ENCODE measurements at regions not wholly inside any gene's neighbourhood (a gene's known extent, or its start where the extent isn't known, plus 50 kb on each side); places are given as distances from the start of the nearest gene placed in this dataset.
A peak's percentile ranks its signal among the peaks of the same experiment; 100 is the strongest.

DNA sequence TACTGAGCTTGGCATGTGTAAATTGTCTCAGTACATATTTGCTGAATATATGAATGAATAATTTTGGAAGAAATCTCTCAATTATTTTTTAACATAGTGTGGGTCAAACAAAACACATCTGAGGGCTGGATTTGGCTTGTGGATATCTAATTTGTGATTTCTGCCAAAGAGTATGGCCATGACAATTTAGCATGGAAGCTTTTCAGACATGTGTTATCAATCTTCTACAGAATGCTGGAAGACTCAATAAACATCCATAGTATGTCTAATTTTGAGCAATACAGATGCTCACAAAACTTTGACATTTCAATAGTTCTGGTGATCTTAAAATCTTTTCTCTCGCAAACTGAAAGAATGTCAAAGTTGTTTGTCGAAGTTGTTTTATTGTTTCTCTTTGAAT is 214.1 kb upstream of the ANKH start:
- no peak for DNase-seq
- Histone ChIP-seq H3K27me3 (ENCODE audit: control insufficient read depth in 1 of 2, insufficient read depth in 2 of 2, low read length in 1 of 2) (no peaks in the 10 kb centered on the region), H3K36me3 (ENCODE audit: control insufficient read depth in 1 of 2, insufficient read depth in 2 of 2, low read length in 1 of 2) (no peaks in the 10 kb centered on the region), H3K4me3 (ENCODE audit: low read length in 2 of 2) (no peak overlapping the region), H3K9me3 (ENCODE audit: control insufficient read depth, low read length) (no peaks in the 10 kb centered on the region), H3K4me1 (ENCODE audit: control insufficient read depth in 1 of 2, insufficient read depth in 2 of 2, low read length in 2 of 2) (peaks cover 0 to 3% of the 10 kb centered on the region in 2 donors), H3K27ac (ENCODE audit: low read depth in 1 of 2, low read length in 2 of 2) (no peak overlapping the region)
- 67 to 83% methylated on average over 2 of the region's 2 CpGs for WGBS, 2 donors
- ATAC-seq (ENCODE audit: low FRiP score), result no peak
- intact Hi-C loops (cut with DNase I), result no loop called here

DNA sequence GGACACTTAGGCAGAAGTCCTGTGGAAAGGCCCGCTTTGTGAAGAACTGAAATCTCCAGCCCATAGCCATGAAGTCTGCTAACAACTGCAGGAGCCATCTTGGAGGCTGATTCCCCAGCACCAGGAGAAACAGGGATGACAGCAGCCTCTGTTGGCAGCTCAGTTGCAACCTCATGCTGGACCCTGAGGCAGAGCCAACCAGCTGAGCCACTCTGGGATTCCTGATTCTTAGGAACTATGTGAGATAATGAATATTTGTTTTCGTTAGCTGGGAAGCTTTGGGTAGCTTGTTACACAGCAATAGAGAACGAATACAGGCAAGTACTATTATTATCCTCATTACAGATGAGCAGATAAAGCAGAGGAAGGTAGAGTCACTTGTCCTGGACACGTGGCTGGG is 210.5 kb upstream of the ANKH start:
- WGBS, 2 donors, result 81 to 85% methylated on average over 4 of the region's 4 CpGs
- Histone ChIP-seq H3K27me3 (ENCODE audit: control insufficient read depth in 1 of 2, insufficient read depth in 2 of 2, low read length in 1 of 2) (no peaks in the 10 kb centered on the region), H3K36me3 (ENCODE audit: control insufficient read depth in 1 of 2, insufficient read depth in 2 of 2, low read length in 1 of 2) (no peaks in the 10 kb centered on the region), H3K9me3 (ENCODE audit: control insufficient read depth, low read length) (no peaks in the 10 kb centered on the region), H3K4me1 (ENCODE audit: control insufficient read depth in 1 of 2, insufficient read depth in 2 of 2, low read length in 2 of 2) (peaks cover 0 to 3% of the 10 kb centered on the region in 2 donors), H3K27ac (ENCODE audit: low read depth in 1 of 2, low read length in 2 of 2) (no peak overlapping the region), H3K4me3 (ENCODE audit: low read length in 2 of 2) (no peak overlapping the region)
- ATAC-seq (ENCODE audit: low FRiP score), result no peak
- intact Hi-C loops (cut with DNase I), result no loop called here
- DNase-seq, result no peak

- Histone ChIP-seq H3K27ac (ENCODE audit: low read depth in 1 of 2, low read length in 2 of 2) (peak overlapping the region in 1 of 2 donors; percentile 74), H3K4me1 (ENCODE audit: control insufficient read depth in 1 of 2, insufficient read depth in 2 of 2, low read length in 2 of 2) (no peaks in the 10 kb centered on the region), H3K36me3 (ENCODE audit: control insufficient read depth in 1 of 2, insufficient read depth in 2 of 2, low read length in 1 of 2) (peaks cover 0 to 3% of the 10 kb centered on the region in 2 donors), H3K27me3 (ENCODE audit: control insufficient read depth in 1 of 2, insufficient read depth in 2 of 2, low read length in 1 of 2) (no peaks in the 10 kb centered on the region), H3K9me3 (ENCODE audit: control insufficient read depth, low read length) (no peaks in the 10 kb centered on the region), H3K4me3 (ENCODE audit: low read length in 2 of 2) (no peak overlapping the region)
- DNase-seq (no peak), ATAC-seq (ENCODE audit: low FRiP score) (peak; percentile 64)
- WGBS, 2 donors, result 6 to 7% methylated on average over 1 of the region's 1 CpG
- intact Hi-C loops (cut with DNase I), result no loop called here
Observed at GRCh38 chr5:15080219-15080618, 208.6 kb upstream of the ANKH start.

- Histone ChIP-seq H3K4me1 (ENCODE audit: control insufficient read depth in 1 of 2, insufficient read depth in 2 of 2, low read length in 2 of 2) (peaks cover 2 to 3% of the 10 kb centered on the region in 2 donors), H3K27me3 (ENCODE audit: control insufficient read depth in 1 of 2, insufficient read depth in 2 of 2, low read length in 1 of 2) (no peaks in the 10 kb centered on the region), H3K27ac (ENCODE audit: low read depth in 1 of 2, low read length in 2 of 2) (peak overlapping the region; percentile 54 to 74), H3K4me3 (ENCODE audit: low read length in 2 of 2) (no peak overlapping the region), H3K36me3 (ENCODE audit: control insufficient read depth in 1 of 2, insufficient read depth in 2 of 2, low read length in 1 of 2) (peaks cover 0 to 3% of the 10 kb centered on the region in 2 donors), H3K9me3 (ENCODE audit: control insufficient read depth, low read length) (no peaks in the 10 kb centered on the region)
- DNase-seq (no peak), ATAC-seq (ENCODE audit: low FRiP score) (peak; percentile 23)
- 9 to 21% methylated on average over 3 of the region's 3 CpGs for WGBS, 2 donors
- intact Hi-C loops (cut with DNase I), result loop anchor here in 1 of 2 donors (1.0 kb wide), 1 partner anchor 58 kb away; no protein-coding TSS in a partner anchor
Observed at GRCh38 chr5:15079566-15079965, 208.0 kb upstream of the ANKH start.

DNA sequence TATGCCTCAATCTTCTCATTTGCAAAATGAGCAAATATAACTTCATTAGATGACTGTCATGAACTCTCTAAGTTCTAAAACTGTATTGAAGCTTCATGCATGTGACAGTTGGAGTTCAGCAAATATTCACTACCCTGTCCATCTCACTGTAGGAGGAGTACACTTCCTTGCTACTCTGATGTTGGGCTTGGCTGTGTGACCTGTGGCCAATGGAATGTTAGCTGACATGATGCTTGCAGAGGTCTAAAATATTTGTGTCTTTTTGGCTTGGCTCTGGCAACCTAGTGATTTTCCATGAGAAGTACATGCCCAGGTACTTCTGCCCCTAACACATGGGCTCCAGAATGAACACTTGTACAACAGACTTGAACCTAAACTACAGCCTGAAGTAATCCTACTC is 203.1 kb upstream of the ANKH start:
- H3K27ac ChIP-seq (ENCODE audit: low read depth in 1 of 2, low read length in 2 of 2), result no peak overlapping the region
- DNase-seq (no peak), ATAC-seq (ENCODE audit: low FRiP score) (no peak)
- peaks cover 2 to 4% of the 10 kb centered on the region in 2 donors for H3K4me1 ChIP-seq (ENCODE audit: control insufficient read depth in 1 of 2, insufficient read depth in 2 of 2, low read length in 2 of 2)
- no peak overlapping the region for H3K4me3 ChIP-seq (ENCODE audit: low read length in 2 of 2)
- no peaks in the 10 kb centered on the region for H3K27me3 ChIP-seq (ENCODE audit: control insufficient read depth in 1 of 2, insufficient read depth in 2 of 2, low read length in 1 of 2)
- H3K9me3 ChIP-seq (ENCODE audit: control insufficient read depth, low read length), result no peaks in the 10 kb centered on the region
- intact Hi-C loops (cut with DNase I), result no loop called here
- H3K36me3 ChIP-seq (ENCODE audit: control insufficient read depth in 1 of 2, insufficient read depth in 2 of 2, low read length in 1 of 2), result peaks cover 0 to 3% of the 10 kb centered on the region in 2 donors

GRCh38 chr5:15073453-15073852 is 201.9 kb upstream of the ANKH start:
- ATAC-seq (ENCODE audit: low FRiP score) (no peak), DNase-seq (no peak)
- Histone ChIP-seq H3K27ac (ENCODE audit: low read depth in 1 of 2, low read length in 2 of 2) (no peak overlapping the region), H3K9me3 (ENCODE audit: control insufficient read depth, low read length) (no peaks in the 10 kb centered on the region), H3K4me3 (ENCODE audit: low read length in 2 of 2) (no peak overlapping the region), H3K4me1 (ENCODE audit: control insufficient read depth in 1 of 2, insufficient read depth in 2 of 2, low read length in 2 of 2) (peaks cover 2 to 4% of the 10 kb centered on the region in 2 donors), H3K36me3 (ENCODE audit: control insufficient read depth in 1 of 2, insufficient read depth in 2 of 2, low read length in 1 of 2) (peaks cover 0 to 3% of the 10 kb centered on the region in 2 donors), H3K27me3 (ENCODE audit: control insufficient read depth in 1 of 2, insufficient read depth in 2 of 2, low read length in 1 of 2) (no peaks in the 10 kb centered on the region)
- WGBS, 2 donors, result 92 to 93% methylated on average over 3 of the region's 3 CpGs
- intact Hi-C loops (cut with DNase I), result no loop called here

- no peak for DNase-seq
- intact Hi-C loops (cut with DNase I), result no loop called here
- H3K4me3 ChIP-seq (ENCODE audit: low read length in 2 of 2), result no peak overlapping the region
- no peaks in the 10 kb centered on the region for H3K27me3 ChIP-seq (ENCODE audit: control insufficient read depth in 1 of 2, insufficient read depth in 2 of 2, low read length in 1 of 2)
- H3K36me3 ChIP-seq (ENCODE audit: control insufficient read depth in 1 of 2, insufficient read depth in 2 of 2, low read length in 1 of 2), result no peaks in the 10 kb centered on the region
- ATAC-seq (ENCODE audit: low FRiP score), result no peak
- WGBS, 2 donors, result 93 to 96% methylated on average over 6 of the region's 6 CpGs
- peaks cover 2 to 4% of the 10 kb centered on the region in 2 donors for H3K4me1 ChIP-seq (ENCODE audit: control insufficient read depth in 1 of 2, insufficient read depth in 2 of 2, low read length in 2 of 2)
- H3K27ac ChIP-seq (ENCODE audit: low read depth in 1 of 2, low read length in 2 of 2), result no peak overlapping the region
- no peaks in the 10 kb centered on the region for H3K9me3 ChIP-seq (ENCODE audit: control insufficient read depth, low read length)
Observed at GRCh38 chr5:15070907-15071306, 199.3 kb upstream of the ANKH start.

DNA sequence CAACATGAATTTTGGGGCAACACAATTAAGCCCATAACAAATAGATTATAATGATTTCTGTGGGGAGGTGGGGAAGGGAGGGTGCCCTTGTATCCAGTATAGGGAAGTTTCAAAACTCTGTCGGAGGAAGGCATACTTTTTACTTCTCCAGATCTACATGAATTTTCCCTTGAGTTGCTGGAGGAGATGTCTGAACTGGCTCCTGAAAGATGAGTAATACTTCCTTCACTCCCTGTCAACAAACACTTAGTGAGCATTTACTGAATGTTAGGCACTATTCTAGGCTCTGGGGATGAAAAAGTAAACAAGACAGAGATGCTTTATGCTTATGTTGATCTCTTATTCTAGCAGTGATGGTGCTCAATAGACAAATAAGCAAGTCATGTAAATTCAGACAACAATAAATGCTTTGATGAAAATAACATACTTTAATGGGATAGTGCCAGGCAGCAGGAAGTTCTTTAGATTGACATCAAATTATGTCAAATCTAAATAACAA is 197.9 kb upstream of the ANKH start:
- 81 to 92% methylated on average over 1 of the region's 1 CpG for WGBS, 2 donors
- H3K4me3 ChIP-seq (ENCODE audit: low read length in 2 of 2), result no peak overlapping the region
- H3K4me1 ChIP-seq (ENCODE audit: control insufficient read depth in 1 of 2, insufficient read depth in 2 of 2, low read length in 2 of 2), result peaks cover 0 to under 1% of the 10 kb centered on the region in 2 donors
- no peaks in the 10 kb centered on the region for H3K9me3 ChIP-seq (ENCODE audit: control insufficient read depth, low read length)
- H3K27ac ChIP-seq (ENCODE audit: low read depth in 1 of 2, low read length in 2 of 2), result no peak overlapping the region
- intact Hi-C loops (cut with DNase I), result loop anchor here in 1 of 2 donors (5.0 kb wide), 1 partner anchor 42 kb away; no protein-coding TSS in a partner anchor
- DNase-seq (no peak), ATAC-seq (ENCODE audit: low FRiP score) (no peak)
- H3K36me3 ChIP-seq (ENCODE audit: control insufficient read depth in 1 of 2, insufficient read depth in 2 of 2, low read length in 1 of 2), result no peaks in the 10 kb centered on the region
- no peaks in the 10 kb centered on the region for H3K27me3 ChIP-seq (ENCODE audit: control insufficient read depth in 1 of 2, insufficient read depth in 2 of 2, low read length in 1 of 2)

DNA sequence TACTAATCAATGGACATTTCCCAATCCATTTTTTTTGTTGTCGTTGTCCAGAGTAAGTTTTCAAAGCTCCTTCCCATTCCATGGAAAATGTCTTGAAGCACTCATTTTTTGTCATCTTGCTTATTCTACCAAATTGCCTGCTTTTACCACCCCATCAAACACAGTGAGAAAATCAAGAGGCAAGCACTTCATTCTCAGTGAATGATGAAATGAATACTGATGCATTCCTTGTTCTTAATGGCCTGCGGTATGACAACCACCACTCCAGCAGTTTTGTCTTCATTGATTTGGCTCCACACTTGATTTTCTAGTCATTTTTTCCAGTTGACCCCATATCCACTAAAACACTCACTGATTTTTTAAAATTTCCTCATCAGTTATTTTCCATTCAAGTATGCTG is 193.5 kb upstream of the ANKH start:
- no peak overlapping the region for H3K4me3 ChIP-seq (ENCODE audit: low read length in 2 of 2)
- H3K4me1 ChIP-seq (ENCODE audit: control insufficient read depth in 1 of 2, insufficient read depth in 2 of 2, low read length in 2 of 2), result no peaks in the 10 kb centered on the region
- intact Hi-C loops (cut with DNase I), result loop anchor here in 1 of 2 donors (5.0 kb wide), 1 partner anchor 38 kb away; no protein-coding TSS in a partner anchor
- 71 to 78% methylated on average over 2 of the region's 2 CpGs for WGBS, 2 donors
- no peak for ATAC-seq (ENCODE audit: low FRiP score)
- H3K27ac ChIP-seq (ENCODE audit: low read depth in 1 of 2, low read length in 2 of 2), result no peak overlapping the region
- H3K9me3 ChIP-seq (ENCODE audit: control insufficient read depth, low read length), result no peaks in the 10 kb centered on the region
- H3K27me3 ChIP-seq (ENCODE audit: control insufficient read depth in 1 of 2, insufficient read depth in 2 of 2, low read length in 1 of 2), result no peaks in the 10 kb centered on the region
- no peak for DNase-seq
- H3K36me3 ChIP-seq (ENCODE audit: control insufficient read depth in 1 of 2, insufficient read depth in 2 of 2, low read length in 1 of 2), result no peaks in the 10 kb centered on the region
